Mesenchymal stem cell (in vitro differentiated cells and primary cell): ENCODE measurements at regions not wholly inside any gene's neighbourhood (a gene's known extent, or its start where the extent isn't known, plus 50 kb on each side); places are given as distances from the start of the nearest gene placed in this dataset.

Experiments used
- DNase-seq: peaks from one replicate; pipeline ENCODE4 v3.0.0-alpha.2; 2013
- H2AFZ ChIP-seq: one replicate; pipeline ENCODE4 v1.6.1; 2013; ENCODE audit warnings: low read depth, mild to moderate bottlenecking, control low read depth, inconsistent platforms, low read length, moderate library complexity
- H2AK5ac ChIP-seq: 2 replicates; pipeline ENCODE4 v1.6.1; 2013; ENCODE audit warnings: low read length, moderate library complexity, mild to moderate bottlenecking, inconsistent platforms; ENCODE audit not compliant: severe bottlenecking
- H2BK120ac ChIP-seq: one replicate; pipeline ENCODE4 v1.6.1; 2013; ENCODE audit warnings: low read depth, mild to moderate bottlenecking, inconsistent platforms, low read length, moderate library complexity
- H2BK12ac ChIP-seq, 2 experiments: one replicate each; pipeline ENCODE4 v1.6.1; 2013; ENCODE audit warnings: inconsistent platforms in 2 of 2, low read length in 2 of 2, mild to moderate bottlenecking in 2 of 2, moderate library complexity in 2 of 2, control low read depth in 1 of 2
- H2BK15ac ChIP-seq: one replicate; pipeline ENCODE4 v1.6.1; 2013; ENCODE audit warnings: mild to moderate bottlenecking, low read depth, inconsistent platforms; ENCODE audit not compliant: poor library complexity, severe bottlenecking
- H2BK5ac ChIP-seq: 2 replicates; pipeline ENCODE4 v1.6.1; 2013; ENCODE audit warnings: low read depth, mild to moderate bottlenecking, low read length, control low read depth, inconsistent platforms; ENCODE audit not compliant: poor library complexity, severe bottlenecking
- H3K14ac ChIP-seq, 2 experiments: one replicate each; pipeline ENCODE4 v1.6.1; 2013; ENCODE audit warnings: inconsistent platforms in 2 of 2, low read length in 2 of 2, control low read depth in 1 of 2, mild to moderate bottlenecking in 1 of 2, moderate library complexity in 1 of 2
- H3K18ac ChIP-seq, 2 experiments: one replicate each; pipeline ENCODE4 v1.6.1; 2013; ENCODE audit warnings: inconsistent platforms in 2 of 2, low read length in 2 of 2, control low read depth in 1 of 2, low read depth in 1 of 2, mild to moderate bottlenecking in 1 of 2
- H3K23ac ChIP-seq, 2 experiments: one replicate each; pipeline ENCODE4 v1.6.1; 2013; ENCODE audit warnings: inconsistent platforms in 2 of 2, low read length in 2 of 2, mild to moderate bottlenecking in 2 of 2, moderate library complexity in 2 of 2, control low read depth in 1 of 2
- H3K27ac ChIP-seq: 2 replicates; pipeline ENCODE4 v1.5.1; 2013; ENCODE audit warnings: mild to moderate bottlenecking, moderate library complexity, low read length, control low read depth, inconsistent platforms; ENCODE audit not compliant: poor library complexity, severe bottlenecking
- H3K27me3 ChIP-seq, 2 experiments: 2 replicates each; pipeline versions ENCODE4 v1.6.1 to v1.7.0; 2013; ENCODE audit warnings: low read length in 2 of 2, mild to moderate bottlenecking in 2 of 2, moderate library complexity in 2 of 2, control low read depth in 1 of 2, inconsistent platforms in 1 of 2; ENCODE audit not compliant: control insufficient read depth in 1 of 2, insufficient read depth in 1 of 2
- H3K36me3 ChIP-seq, 2 experiments: 2 replicates each; pipeline versions ENCODE4 v1.6.1 to v1.7.0; 2013; ENCODE audit warnings: low read length in 2 of 2, control low read depth in 1 of 2, inconsistent platforms in 1 of 2, low read depth in 1 of 2, mild to moderate bottlenecking in 1 of 2; ENCODE audit not compliant: insufficient read depth in 2 of 2, control insufficient read depth in 1 of 2
- H3K4ac ChIP-seq, 2 experiments: one replicate each; pipeline ENCODE4 v1.6.1; 2013; ENCODE audit warnings: inconsistent platforms in 2 of 2, low read length in 2 of 2, mild to moderate bottlenecking in 2 of 2, moderate library complexity in 2 of 2, control low read depth in 1 of 2, low read depth in 1 of 2
- H3K4me1 ChIP-seq: 2 replicates; pipeline ENCODE4 v1.6.1; 2013; ENCODE audit warnings: low read depth, low read length, control low read depth; ENCODE audit not compliant: control insufficient read depth, insufficient read depth
- H3K4me2 ChIP-seq: 2 replicates; pipeline ENCODE4 v1.6.1; 2013; ENCODE audit warnings: low read length, mild to moderate bottlenecking, inconsistent platforms; ENCODE audit not compliant: poor library complexity, severe bottlenecking
- H3K4me3 ChIP-seq, 2 experiments: 2 replicates each; pipeline versions ENCODE4 v1.5.1 to v1.7.0; 2013; ENCODE audit warnings: low read length in 2 of 2, mild to moderate bottlenecking in 2 of 2, control low read depth in 1 of 2, low read depth in 1 of 2; ENCODE audit not compliant: insufficient read depth in 1 of 2
- H3K79me1 ChIP-seq: replicated peaks from 2 replicates; pipeline ENCODE4 v1.6.1; 2013; ENCODE audit warnings: mild to moderate bottlenecking, control low read depth, low read length, inconsistent platforms; ENCODE audit not compliant: poor library complexity, severe bottlenecking
- H3K9ac ChIP-seq: 2 replicates; pipeline ENCODE4 v1.7.0; 2013; ENCODE audit warnings: mild to moderate bottlenecking, low read length, moderate library complexity
- H3K9me3 ChIP-seq: 2 replicates; pipeline ENCODE4 v1.7.0; 2013; ENCODE audit warnings: mild to moderate bottlenecking, low read length; ENCODE audit not compliant: control insufficient read depth
- H4K8ac ChIP-seq: one replicate; pipeline ENCODE4 v1.6.1; 2013; ENCODE audit warnings: inconsistent platforms, mild to moderate bottlenecking, low read length, moderate library complexity
- H4K91ac ChIP-seq: one replicate; pipeline ENCODE4 v1.6.1; 2013; ENCODE audit warnings: mild to moderate bottlenecking, low read length, inconsistent platforms
- WGBS: methylation state at CpG from one replicate; pipeline ENCODE4 v1.1.7; 2013; ENCODE audit warnings: mixed read lengths; 5-methylcytosine and 5-hydroxymethylcytosine counted together

DNA sequence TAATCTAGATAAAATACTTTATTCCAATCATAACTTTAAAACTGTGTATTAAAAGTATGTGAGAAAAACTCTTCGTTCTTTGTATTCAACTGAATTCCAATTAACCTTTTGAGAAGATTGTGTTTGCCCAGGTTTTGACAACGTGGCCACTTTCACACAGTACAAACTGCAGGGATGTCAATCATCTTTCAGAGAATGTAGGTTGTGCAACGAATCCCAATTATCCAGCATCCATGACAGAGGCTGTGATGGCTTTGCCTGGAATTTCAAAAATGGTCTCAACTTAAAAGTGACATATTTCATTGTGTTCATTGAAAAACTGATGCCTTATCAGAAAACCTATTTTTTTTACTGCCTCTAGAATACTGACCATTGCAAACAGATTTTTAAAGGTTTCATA is 615.1 kb upstream of the KCNMB2 start:
- Histone ChIP-seq H3K18ac (no peak overlapping the region), H2BK120ac (no peak overlapping the region), H3K27me3 (no peaks in the 10 kb centered on the region), H2BK5ac (no peak overlapping the region), H2AK5ac (no peak overlapping the region), H3K4me2 (no peak overlapping the region), H4K8ac (no peak overlapping the region), H3K36me3 (no peaks in the 10 kb centered on the region), H3K14ac (no peak overlapping the region), H3K4ac (no peak overlapping the region), H3K9ac (no peak overlapping the region), H2AFZ (no peak overlapping the region), H3K4me3 (no peak overlapping the region), H3K79me1 (no peaks in the 10 kb centered on the region), H3K27ac (no peak overlapping the region), H2BK12ac (no peak overlapping the region), H3K9me3 (peaks cover 4% of the 10 kb centered on the region), H4K91ac (no peak overlapping the region), H3K23ac (no peak overlapping the region), H3K4me1 (peaks cover 2% of the 10 kb centered on the region), H2BK15ac (no peak overlapping the region)
- no peak for DNase-seq
- WGBS: 84% methylated on average over 3 of the region's 3 CpGs

GRCh38 chr3:177924261-177924660 is 612.0 kb upstream of the KCNMB2 start:
- H3K4ac ChIP-seq: no peak overlapping the region
- no peak overlapping the region for H3K4me3 ChIP-seq
- H3K9me3 ChIP-seq: peaks cover 4% of the 10 kb centered on the region
- 100% methylated on average over 1 of the region's 2 CpGs for WGBS
- H4K91ac ChIP-seq: no peak overlapping the region
- no peak overlapping the region for H2BK12ac ChIP-seq
- no peak for DNase-seq
- H3K4me1 ChIP-seq: no peaks in the 10 kb centered on the region
- H3K4me2 ChIP-seq: no peak overlapping the region
- H3K23ac ChIP-seq: no peak overlapping the region
- no peak overlapping the region for H4K8ac ChIP-seq
- H3K27ac ChIP-seq: no peak overlapping the region
- no peaks in the 10 kb centered on the region for H3K27me3 ChIP-seq
- no peak overlapping the region for H2BK120ac ChIP-seq
- H2AFZ ChIP-seq: no peak overlapping the region
- no peak overlapping the region for H2BK5ac ChIP-seq
- H3K9ac ChIP-seq: no peak overlapping the region
- no peaks in the 10 kb centered on the region for H3K36me3 ChIP-seq
- H2AK5ac ChIP-seq: no peak overlapping the region
- H3K18ac ChIP-seq: no peak overlapping the region
- H3K79me1 ChIP-seq: no peaks in the 10 kb centered on the region
- H3K14ac ChIP-seq: no peak overlapping the region
- no peak overlapping the region for H2BK15ac ChIP-seq

DNA sequence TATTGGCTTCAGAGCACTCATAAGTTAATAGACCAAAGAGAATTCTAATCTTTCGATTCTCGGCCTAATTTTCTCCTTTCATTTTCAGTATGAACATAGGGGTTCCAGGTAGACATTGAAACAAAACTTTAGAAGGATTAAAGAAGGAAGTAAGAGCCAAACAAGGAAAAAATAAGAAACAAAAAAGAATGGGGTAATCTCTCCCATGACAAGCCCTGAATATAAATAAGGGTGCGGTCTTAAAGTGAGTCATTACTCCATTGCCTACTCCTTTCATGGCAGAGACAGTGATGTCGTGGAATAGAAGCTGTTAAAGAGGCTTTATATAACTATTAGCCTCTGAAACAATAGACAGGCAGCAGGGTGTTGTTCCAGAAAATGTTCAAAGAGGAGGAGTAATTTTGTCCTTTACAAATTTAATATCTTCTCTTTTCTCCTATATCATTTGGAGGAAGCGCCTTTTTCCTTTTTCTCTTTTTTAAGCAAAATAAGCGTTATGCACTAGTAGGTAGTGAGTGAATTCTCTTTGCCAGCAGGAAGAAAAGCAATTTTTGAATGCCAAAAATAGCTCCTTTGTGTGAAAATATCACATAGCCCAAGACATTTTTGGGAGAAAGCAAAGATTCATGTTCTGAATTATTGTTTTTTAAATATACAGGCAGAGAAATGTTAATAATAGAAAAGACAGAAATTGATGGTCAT is 607.9 kb upstream of the KCNMB2 start:
- no peaks in the 10 kb centered on the region for H3K4me1 ChIP-seq
- H3K4ac ChIP-seq: no peak overlapping the region
- 80% methylated on average over 1 of the region's 6 CpGs for WGBS

DNA sequence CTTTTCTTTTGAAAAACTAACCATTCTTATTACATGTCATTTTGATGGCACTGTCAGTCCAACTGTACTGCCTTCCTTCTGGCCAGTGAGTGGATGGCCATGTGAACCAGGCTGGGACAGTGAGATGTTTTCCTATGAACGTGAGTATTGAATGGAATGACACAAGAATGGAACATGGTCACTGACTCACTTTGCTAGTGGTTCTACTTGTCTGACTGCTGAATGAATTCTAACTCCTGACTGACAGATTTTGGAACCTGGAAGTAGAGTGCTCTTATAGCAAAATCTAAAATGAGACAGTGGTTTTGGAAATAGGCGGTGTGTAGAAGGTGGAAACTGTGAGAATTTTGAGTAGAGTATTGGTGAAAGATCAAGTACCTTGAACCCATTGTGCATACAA is 606.9 kb upstream of the KCNMB2 start:
- no peak overlapping the region for H2AK5ac ChIP-seq
- no peaks in the 10 kb centered on the region for H3K9me3 ChIP-seq
- DNase-seq: no peak
- no peaks in the 10 kb centered on the region for H3K79me1 ChIP-seq
- H3K14ac ChIP-seq: no peak overlapping the region
- H4K8ac ChIP-seq: no peak overlapping the region
- H2BK15ac ChIP-seq: no peak overlapping the region
- no peak overlapping the region for H3K4ac ChIP-seq
- WGBS: 80% methylated on average over 2 of the region's 2 CpGs
- H2AFZ ChIP-seq: no peak overlapping the region
- no peak overlapping the region for H3K23ac ChIP-seq
- no peaks in the 10 kb centered on the region for H3K36me3 ChIP-seq
- H3K9ac ChIP-seq: no peak overlapping the region
- peak overlapping the region; percentile 31 for H4K91ac ChIP-seq
- no peak overlapping the region for H3K4me3 ChIP-seq
- no peak overlapping the region for H2BK120ac ChIP-seq
- no peaks in the 10 kb centered on the region for H3K27me3 ChIP-seq
- H3K18ac ChIP-seq: peak overlapping the region in 1 of 2 experiments; percentile 15
- no peak overlapping the region for H2BK12ac ChIP-seq
- H2BK5ac ChIP-seq: no peak overlapping the region
- H3K27ac ChIP-seq: no peak overlapping the region
- H3K4me2 ChIP-seq: no peak overlapping the region
- peaks cover under 1% of the 10 kb centered on the region for H3K4me1 ChIP-seq

More for the DNA sequence above, 607.9 kb upstream of the KCNMB2 start:
- H3K4me2 ChIP-seq: no peak overlapping the region
- H4K8ac ChIP-seq: no peak overlapping the region
- H3K27me3 ChIP-seq: no peaks in the 10 kb centered on the region
- no peak overlapping the region for H2BK12ac ChIP-seq
- no peaks in the 10 kb centered on the region for H3K79me1 ChIP-seq
- no peak overlapping the region for H2AK5ac ChIP-seq
- no peak overlapping the region for H2BK120ac ChIP-seq
- H3K14ac ChIP-seq: no peak overlapping the region
- peak; percentile 33 for DNase-seq
- no peak overlapping the region for H2BK15ac ChIP-seq
- no peak overlapping the region for H3K27ac ChIP-seq
- no peaks in the 10 kb centered on the region for H3K9me3 ChIP-seq
- H3K18ac ChIP-seq: no peak overlapping the region
- H3K36me3 ChIP-seq: no peaks in the 10 kb centered on the region
- no peak overlapping the region for H4K91ac ChIP-seq
- H3K9ac ChIP-seq: peak overlapping the region; percentile 45
- no peak overlapping the region for H3K23ac ChIP-seq
- no peak overlapping the region for H2BK5ac ChIP-seq
- no peak overlapping the region for H3K4me3 ChIP-seq
- no peak overlapping the region for H2AFZ ChIP-seq
